PC-9 (cell line): ENCODE measurements at regions not wholly inside any gene's neighbourhood (a gene's known extent, or its start where the extent isn't known, plus 50 kb on each side); places are given as distances from the start of the nearest gene placed in this dataset.

ENCODE experiments used
- EZH2 ChIP-seq: fragments of 200-600 bp; sonication (generic); IDR thresholded peaks from 2 replicates; pipeline ENCODE4 v1.8.0; 2017; ENCODE audit warnings: antibody characterized with exemption, low read depth
- TF ChIP-seq, protein P1 (sequence below): fragments of 200-600 bp; sonication (generic); conservative IDR thresholded peaks from 2 replicates; pipeline ENCODE4 v1.6.1; 2017; ENCODE audit warnings: mixed run types, antibody characterized with exemption, mild to moderate bottlenecking, moderate library complexity

DNA sequence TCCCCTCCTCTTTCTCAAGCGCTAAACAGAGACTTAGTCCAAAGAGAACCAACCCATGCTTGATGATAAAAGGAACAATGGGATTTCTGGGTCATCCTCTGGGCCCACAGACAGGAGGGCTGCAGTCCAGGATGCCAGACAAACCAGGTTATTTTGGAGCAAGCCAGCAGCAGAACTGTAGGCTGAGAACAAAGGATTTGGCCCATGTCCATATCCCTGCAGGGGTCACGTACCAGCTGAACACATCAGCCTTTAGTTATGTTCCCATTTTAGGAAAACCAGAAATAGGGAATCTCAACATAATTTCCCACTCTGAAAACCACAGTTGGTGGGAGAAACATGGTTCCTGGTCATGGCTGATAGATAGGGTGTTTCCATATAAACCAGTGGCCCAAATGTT, 533.6 kb upstream of the CADM1 start:
- TF ChIP-seq, protein P1, sequence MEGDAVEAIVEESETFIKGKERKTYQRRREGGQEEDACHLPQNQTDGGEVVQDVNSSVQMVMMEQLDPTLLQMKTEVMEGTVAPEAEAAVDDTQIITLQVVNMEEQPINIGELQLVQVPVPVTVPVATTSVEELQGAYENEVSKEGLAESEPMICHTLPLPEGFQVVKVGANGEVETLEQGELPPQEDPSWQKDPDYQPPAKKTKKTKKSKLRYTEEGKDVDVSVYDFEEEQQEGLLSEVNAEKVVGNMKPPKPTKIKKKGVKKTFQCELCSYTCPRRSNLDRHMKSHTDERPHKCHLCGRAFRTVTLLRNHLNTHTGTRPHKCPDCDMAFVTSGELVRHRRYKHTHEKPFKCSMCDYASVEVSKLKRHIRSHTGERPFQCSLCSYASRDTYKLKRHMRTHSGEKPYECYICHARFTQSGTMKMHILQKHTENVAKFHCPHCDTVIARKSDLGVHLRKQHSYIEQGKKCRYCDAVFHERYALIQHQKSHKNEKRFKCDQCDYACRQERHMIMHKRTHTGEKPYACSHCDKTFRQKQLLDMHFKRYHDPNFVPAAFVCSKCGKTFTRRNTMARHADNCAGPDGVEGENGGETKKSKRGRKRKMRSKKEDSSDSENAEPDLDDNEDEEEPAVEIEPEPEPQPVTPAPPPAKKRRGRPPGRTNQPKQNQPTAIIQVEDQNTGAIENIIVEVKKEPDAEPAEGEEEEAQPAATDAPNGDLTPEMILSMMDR = no peak
- TF ChIP-seq EZH2 = no peak
